ENCODE measurements at regions not wholly inside any gene's neighbourhood (a gene's known extent, or its start where the extent isn't known, plus 50 kb on each side); places are given as distances from the start of the nearest gene placed in this dataset.

DNA sequence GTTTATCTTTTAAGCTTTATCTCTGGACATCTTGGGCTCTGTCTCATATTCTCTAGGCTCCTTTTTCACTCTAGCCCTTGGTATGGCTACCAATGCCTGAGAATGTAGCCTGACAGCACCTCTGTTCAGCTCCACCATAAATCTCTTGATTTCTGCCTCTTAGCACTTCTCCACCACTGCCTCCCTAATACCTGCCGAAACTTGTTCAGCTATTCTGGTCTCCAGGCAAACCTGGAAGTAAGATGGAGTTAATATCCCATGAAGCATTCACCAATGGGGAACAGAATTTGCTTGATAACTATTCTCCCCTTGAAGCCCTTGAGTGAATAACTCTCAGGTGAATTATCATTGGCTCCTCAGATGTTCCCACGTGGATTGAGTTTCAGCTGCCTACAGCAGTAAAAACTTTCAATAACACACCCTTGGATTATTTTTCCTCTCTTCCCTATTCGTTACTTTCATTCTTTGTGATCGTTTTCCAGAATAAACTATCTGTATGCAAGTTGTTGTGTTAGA, 145.6 kb downstream of the EVA1A start:
- DNase-seq (ENCODE audit: insufficient read length, low spot score) (no peak), FAIRE-seq (no peak)
- TF ChIP-seq SPI1 (IDR thresholded peaks at IDR 0.05; ENCODE audit: low read depth, low read length) (no peak), POLR2AphosphoS5 (IDR thresholded peaks at IDR 0.05; ENCODE audit: low read depth, low read length) (no peak), POLR2A (IDR thresholded peaks at IDR 0.05; ENCODE audit: low read depth, low read length) (no peak), POU2F2 (IDR thresholded peaks at IDR 0.05; ENCODE audit: low read depth, low read length) (no peak), PAX5 (IDR thresholded peaks at IDR 0.05; ENCODE audit: insufficient read depth, low read length, severe bottlenecking) (no peak), TAF1 (IDR thresholded peaks at IDR 0.05; ENCODE audit: low read depth, low read length) (no peak)

DNA sequence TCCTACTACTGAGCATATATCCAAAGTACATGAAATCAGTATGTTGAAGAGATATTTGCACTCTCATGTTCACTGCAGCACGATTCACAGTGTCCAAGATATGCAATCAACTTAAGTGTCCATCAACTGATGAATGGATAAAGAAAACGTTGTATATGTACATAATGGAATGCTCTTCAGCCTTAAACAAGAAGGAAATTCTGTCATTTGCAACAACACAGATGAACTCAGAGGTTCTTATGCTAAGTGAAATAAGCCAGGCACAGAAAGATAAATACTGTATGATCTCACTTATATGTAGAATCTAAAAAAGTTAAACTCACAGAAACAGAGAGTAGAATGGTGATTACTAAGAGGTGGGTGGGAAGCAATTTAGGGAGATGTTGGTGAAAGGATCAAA, 149.2 kb downstream of the EVA1A start:
- FAIRE-seq (peak; percentile 26), DNase-seq (ENCODE audit: insufficient read length, low spot score) (no peak)
- TF ChIP-seq TAF1 (IDR thresholded peaks at IDR 0.05; ENCODE audit: low read depth, low read length) (no peak), POLR2AphosphoS5 (IDR thresholded peaks at IDR 0.05; ENCODE audit: low read depth, low read length) (no peak), POU2F2 (IDR thresholded peaks at IDR 0.05; ENCODE audit: low read depth, low read length) (no peak), PAX5 (IDR thresholded peaks at IDR 0.05; ENCODE audit: insufficient read depth, low read length, severe bottlenecking) (no peak), POLR2A (IDR thresholded peaks at IDR 0.05; ENCODE audit: low read depth, low read length) (no peak), SPI1 (IDR thresholded peaks at IDR 0.05; ENCODE audit: low read depth, low read length) (no peak)

DNA sequence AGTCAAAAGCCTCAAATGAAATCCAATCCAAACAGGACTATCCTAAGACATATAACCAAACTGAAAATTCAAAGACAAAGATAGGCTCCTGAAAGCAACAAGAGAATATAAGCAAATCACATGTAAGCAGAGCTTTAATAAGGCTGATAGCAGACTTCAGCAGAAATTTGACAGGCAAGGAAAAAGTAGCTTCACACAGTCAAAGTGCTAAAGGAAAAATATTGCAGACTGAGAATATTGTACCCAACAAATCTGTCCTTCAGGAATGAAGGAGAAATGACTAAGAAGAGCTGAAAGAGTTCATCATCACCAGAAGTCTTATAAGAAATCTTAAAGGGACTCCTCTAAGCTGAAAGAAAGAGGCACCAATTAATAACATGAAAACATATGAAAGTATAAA, 150.0 kb downstream of the EVA1A start:
- no peak for TF ChIP-seq POLR2A (IDR thresholded peaks at IDR 0.05; ENCODE audit: low read depth, low read length)
- TF ChIP-seq PAX5 (IDR thresholded peaks at IDR 0.05; ENCODE audit: insufficient read depth, low read length, severe bottlenecking), result no peak
- TF ChIP-seq TAF1 (IDR thresholded peaks at IDR 0.05; ENCODE audit: low read depth, low read length), result no peak
- no peak for TF ChIP-seq POU2F2 (IDR thresholded peaks at IDR 0.05; ENCODE audit: low read depth, low read length)
- no peak for TF ChIP-seq POLR2AphosphoS5 (IDR thresholded peaks at IDR 0.05; ENCODE audit: low read depth, low read length)
- no peak for TF ChIP-seq SPI1 (IDR thresholded peaks at IDR 0.05; ENCODE audit: low read depth, low read length)
- FAIRE-seq (no peak), DNase-seq (ENCODE audit: insufficient read length, low spot score) (no peak)

DNA sequence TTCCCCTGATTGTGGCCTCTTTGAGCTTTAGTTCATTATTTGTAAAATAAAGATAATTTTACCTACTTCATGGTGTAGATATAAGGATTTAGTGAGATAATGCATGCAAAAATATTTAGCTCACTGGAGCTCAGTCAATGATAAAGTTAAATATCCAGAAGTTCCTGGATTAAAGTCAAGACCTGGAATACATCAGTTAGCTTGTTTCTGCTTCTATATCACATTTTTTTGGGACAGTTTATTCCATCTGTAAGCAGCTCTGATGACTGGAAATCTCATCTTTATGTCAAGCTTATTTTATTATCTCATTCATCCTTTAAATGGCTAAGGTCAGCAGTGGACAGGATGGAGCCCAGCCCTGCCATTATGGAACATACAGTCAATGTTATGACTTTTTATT, 152.0 kb downstream of the EVA1A start:
- no peak for TF ChIP-seq SPI1 (IDR thresholded peaks at IDR 0.05; ENCODE audit: low read depth, low read length)
- TF ChIP-seq POLR2AphosphoS5 (IDR thresholded peaks at IDR 0.05; ENCODE audit: low read depth, low read length), result no peak
- TF ChIP-seq POLR2A (IDR thresholded peaks at IDR 0.05; ENCODE audit: low read depth, low read length), result no peak
- TF ChIP-seq PAX5 (IDR thresholded peaks at IDR 0.05; ENCODE audit: insufficient read depth, low read length, severe bottlenecking), result no peak
- no peak for TF ChIP-seq POU2F2 (IDR thresholded peaks at IDR 0.05; ENCODE audit: low read depth, low read length)
- TF ChIP-seq TAF1 (IDR thresholded peaks at IDR 0.05; ENCODE audit: low read depth, low read length), result no peak
- FAIRE-seq, result no peak
- DNase-seq (ENCODE audit: insufficient read length, low spot score), result no peak

DNA sequence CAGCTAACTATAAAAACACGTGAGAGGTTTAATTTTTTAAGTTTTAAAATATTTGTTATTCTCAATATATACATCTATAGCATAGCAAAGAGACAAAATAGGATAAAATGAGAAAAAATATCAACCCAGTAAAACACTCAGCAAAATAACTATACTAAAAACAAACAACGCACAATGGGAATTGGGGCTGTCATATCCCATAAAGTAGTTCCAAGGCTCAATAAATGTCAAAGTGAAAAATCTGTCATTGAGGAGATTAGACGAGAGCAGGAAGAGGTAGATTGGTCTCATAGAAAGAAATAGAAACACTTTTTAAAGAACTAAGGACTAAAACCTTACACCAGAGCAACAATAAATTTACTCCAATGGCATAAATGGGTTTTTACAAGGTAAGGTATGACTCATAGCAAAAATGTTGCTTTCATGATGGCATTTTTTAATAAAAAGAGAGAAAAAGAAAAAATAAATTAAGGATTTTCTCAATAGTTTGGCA, 153.7 kb downstream of the EVA1A start:
- DNase-seq (ENCODE audit: insufficient read length, low spot score), result no peak
- TF ChIP-seq SPI1 (IDR thresholded peaks at IDR 0.05; ENCODE audit: low read depth, low read length) (no peak), POU2F2 (IDR thresholded peaks at IDR 0.05; ENCODE audit: low read depth, low read length) (no peak), POLR2A (IDR thresholded peaks at IDR 0.05; ENCODE audit: low read depth, low read length) (no peak), TAF1 (IDR thresholded peaks at IDR 0.05; ENCODE audit: low read depth, low read length) (no peak), POLR2AphosphoS5 (IDR thresholded peaks at IDR 0.05; ENCODE audit: low read depth, low read length) (no peak), PAX5 (IDR thresholded peaks at IDR 0.05; ENCODE audit: insufficient read depth, low read length, severe bottlenecking) (no peak)
- FAIRE-seq, result no peak

DNA sequence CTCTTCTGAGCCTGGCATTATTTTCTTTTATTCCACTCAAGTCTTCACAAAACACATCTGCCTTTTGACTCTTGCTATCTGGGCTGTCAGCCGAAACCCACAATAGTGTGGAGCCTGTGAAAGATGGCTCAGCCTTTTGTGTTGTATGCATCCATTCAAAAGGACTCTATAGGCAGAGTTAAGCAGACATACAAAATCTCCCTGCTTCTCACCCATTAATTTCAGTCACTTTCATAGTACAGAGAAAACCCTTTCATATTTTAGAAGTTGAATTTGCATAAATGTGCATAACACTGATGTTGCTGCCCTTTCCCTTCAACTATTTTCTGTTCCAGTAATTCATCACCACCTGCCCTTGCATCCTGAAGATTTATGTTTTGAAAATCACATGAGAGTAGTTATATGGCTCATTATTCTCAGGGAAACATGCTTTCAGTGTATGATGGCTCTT, 154.6 kb downstream of the EVA1A start:
- FAIRE-seq, result no peak
- TF ChIP-seq POLR2AphosphoS5 (IDR thresholded peaks at IDR 0.05; ENCODE audit: low read depth, low read length) (no peak), SPI1 (IDR thresholded peaks at IDR 0.05; ENCODE audit: low read depth, low read length) (no peak), PAX5 (IDR thresholded peaks at IDR 0.05; ENCODE audit: insufficient read depth, low read length, severe bottlenecking) (no peak), POLR2A (IDR thresholded peaks at IDR 0.05; ENCODE audit: low read depth, low read length) (no peak), POU2F2 (IDR thresholded peaks at IDR 0.05; ENCODE audit: low read depth, low read length) (no peak; the same call in 1 of the 2 replicates), TAF1 (IDR thresholded peaks at IDR 0.05; ENCODE audit: low read depth, low read length) (no peak)
- DNase-seq (ENCODE audit: insufficient read length, low spot score), result no peak

DNA sequence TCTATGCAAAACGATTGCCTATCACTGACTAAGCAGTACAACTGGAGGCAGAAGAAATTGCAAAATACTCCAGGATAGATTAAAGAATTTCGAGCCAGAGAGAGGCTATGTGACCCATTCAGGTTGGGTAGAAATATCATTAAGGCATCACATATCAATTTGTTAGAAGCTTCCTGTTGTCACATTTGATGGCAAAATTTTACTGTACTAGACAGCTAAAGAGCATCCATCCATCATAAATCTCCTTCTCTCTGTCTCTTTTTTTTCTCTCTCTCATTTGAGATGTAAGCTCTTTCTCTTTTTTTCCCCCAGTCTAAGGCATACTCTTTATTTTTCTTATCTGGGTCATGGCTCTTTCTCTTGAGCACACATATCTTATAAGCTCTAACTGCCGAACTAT, 155.7 kb downstream of the EVA1A start:
- DNase-seq (ENCODE audit: insufficient read length, low spot score), result no peak
- no peak for TF ChIP-seq POU2F2 (IDR thresholded peaks at IDR 0.05; ENCODE audit: low read depth, low read length)
- no peak for TF ChIP-seq POLR2A (IDR thresholded peaks at IDR 0.05; ENCODE audit: low read depth, low read length)
- no peak for TF ChIP-seq PAX5 (IDR thresholded peaks at IDR 0.05; ENCODE audit: insufficient read depth, low read length, severe bottlenecking)
- no peak for TF ChIP-seq SPI1 (IDR thresholded peaks at IDR 0.05; ENCODE audit: low read depth, low read length)
- no peak for TF ChIP-seq POLR2AphosphoS5 (IDR thresholded peaks at IDR 0.05; ENCODE audit: low read depth, low read length)
- TF ChIP-seq TAF1 (IDR thresholded peaks at IDR 0.05; ENCODE audit: low read depth, low read length), result no peak
- no peak for FAIRE-seq

DNA sequence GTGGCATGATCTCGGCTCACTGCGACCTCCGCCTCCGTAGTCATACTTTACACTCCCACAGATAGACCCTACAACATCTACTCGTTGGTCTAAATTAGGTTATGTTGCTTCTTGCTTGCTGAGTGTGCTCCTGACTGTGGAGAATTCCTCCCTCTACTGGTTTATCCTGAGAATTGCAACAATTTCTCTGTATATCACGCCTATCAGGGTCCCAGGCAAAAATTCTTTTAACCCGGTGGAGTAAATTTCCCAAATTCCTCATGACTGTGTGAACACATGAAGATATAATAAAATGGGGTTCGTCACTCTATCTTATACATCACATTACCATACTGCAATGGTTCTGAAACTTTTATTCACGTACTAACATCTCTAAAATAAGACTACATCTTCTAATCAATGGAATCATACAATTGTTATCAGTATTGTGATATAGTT, 156.7 kb downstream of the EVA1A start:
- DNase-seq (ENCODE audit: insufficient read length, low spot score) (no peak), FAIRE-seq (peak; percentile 86)
- no peak for TF ChIP-seq TAF1 (IDR thresholded peaks at IDR 0.05; ENCODE audit: low read depth, low read length)
- no peak for TF ChIP-seq POLR2AphosphoS5 (IDR thresholded peaks at IDR 0.05; ENCODE audit: low read depth, low read length)
- TF ChIP-seq PAX5 (IDR thresholded peaks at IDR 0.05; ENCODE audit: insufficient read depth, low read length, severe bottlenecking), result no peak
- TF ChIP-seq POLR2A (IDR thresholded peaks at IDR 0.05; ENCODE audit: low read depth, low read length), result no peak
- no peak for TF ChIP-seq SPI1 (IDR thresholded peaks at IDR 0.05; ENCODE audit: low read depth, low read length)
- no peak for TF ChIP-seq POU2F2 (IDR thresholded peaks at IDR 0.05; ENCODE audit: low read depth, low read length)

DNA sequence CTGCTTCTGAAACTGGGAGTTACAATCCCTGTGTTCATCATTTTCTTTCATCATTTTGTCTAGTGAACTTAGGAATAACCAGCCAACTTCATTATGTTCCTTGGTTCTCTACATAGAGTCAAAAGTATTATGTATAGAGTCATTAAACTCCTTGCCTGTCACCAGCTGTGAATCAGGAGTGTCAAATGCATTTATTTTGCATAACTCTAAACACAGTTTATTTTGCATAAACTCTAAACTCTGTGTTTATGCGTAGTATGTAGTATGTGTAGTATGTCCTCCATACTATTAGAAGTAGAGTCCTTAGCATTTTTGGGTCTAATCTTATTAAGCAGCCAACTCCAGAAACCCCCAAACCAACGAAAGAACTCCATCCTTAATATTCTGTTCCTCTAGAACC, 164.4 kb downstream of the EVA1A start:
- DNase-seq (ENCODE audit: insufficient read length, low spot score) (no peak), FAIRE-seq (no peak)
- TF ChIP-seq POLR2AphosphoS5 (IDR thresholded peaks at IDR 0.05; ENCODE audit: low read depth, low read length), result no peak
- no peak for TF ChIP-seq POLR2A (IDR thresholded peaks at IDR 0.05; ENCODE audit: low read depth, low read length)
- TF ChIP-seq TAF1 (IDR thresholded peaks at IDR 0.05; ENCODE audit: low read depth, low read length), result no peak
- no peak for TF ChIP-seq SPI1 (IDR thresholded peaks at IDR 0.05; ENCODE audit: low read depth, low read length)
- TF ChIP-seq POU2F2 (IDR thresholded peaks at IDR 0.05; ENCODE audit: low read depth, low read length), result no peak
- TF ChIP-seq PAX5 (IDR thresholded peaks at IDR 0.05; ENCODE audit: insufficient read depth, low read length, severe bottlenecking), result no peak
